Stimulated activated CD8-positive, alpha-beta memory T cell treated with anti-CD3 and anti-CD28 coated beads, Interleukin-12 subunit alpha, Interleukin-12 subunit beta, amount 100 ng/mL, for 4 hours (primary cell): ENCODE measurements at regions not wholly inside any gene's neighbourhood (a gene's known extent, or its start where the extent isn't known, plus 50 kb on each side); places are given as distances from the start of the nearest gene placed in this dataset.

Experiments
- DNase-seq: peaks from one replicate; pipeline ENCODE4 v3.0.0-alpha.2; 2020; ENCODE audit warnings: low read depth

DNA sequence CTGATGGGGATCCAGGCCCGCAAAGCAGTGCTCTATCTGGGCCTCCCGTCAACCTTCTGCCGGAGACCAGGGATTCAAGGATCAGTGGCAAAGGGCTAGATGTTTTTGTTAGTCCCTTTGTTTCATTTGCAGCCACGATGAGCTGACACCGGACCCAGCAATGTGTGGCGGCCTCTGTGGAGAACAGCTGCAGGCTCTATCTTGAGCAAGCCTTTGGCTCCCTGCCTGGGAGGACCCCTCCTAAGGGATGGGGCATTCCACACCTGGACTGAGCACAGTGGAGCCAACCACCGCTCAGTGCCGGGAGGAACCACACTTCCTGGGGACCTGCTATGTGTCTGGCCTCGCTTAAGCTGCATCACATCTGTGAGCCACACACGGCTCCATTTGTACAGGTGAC, 215.8 kb downstream of the RBFOX3 start:
- DNase-seq: no peak

DNA sequence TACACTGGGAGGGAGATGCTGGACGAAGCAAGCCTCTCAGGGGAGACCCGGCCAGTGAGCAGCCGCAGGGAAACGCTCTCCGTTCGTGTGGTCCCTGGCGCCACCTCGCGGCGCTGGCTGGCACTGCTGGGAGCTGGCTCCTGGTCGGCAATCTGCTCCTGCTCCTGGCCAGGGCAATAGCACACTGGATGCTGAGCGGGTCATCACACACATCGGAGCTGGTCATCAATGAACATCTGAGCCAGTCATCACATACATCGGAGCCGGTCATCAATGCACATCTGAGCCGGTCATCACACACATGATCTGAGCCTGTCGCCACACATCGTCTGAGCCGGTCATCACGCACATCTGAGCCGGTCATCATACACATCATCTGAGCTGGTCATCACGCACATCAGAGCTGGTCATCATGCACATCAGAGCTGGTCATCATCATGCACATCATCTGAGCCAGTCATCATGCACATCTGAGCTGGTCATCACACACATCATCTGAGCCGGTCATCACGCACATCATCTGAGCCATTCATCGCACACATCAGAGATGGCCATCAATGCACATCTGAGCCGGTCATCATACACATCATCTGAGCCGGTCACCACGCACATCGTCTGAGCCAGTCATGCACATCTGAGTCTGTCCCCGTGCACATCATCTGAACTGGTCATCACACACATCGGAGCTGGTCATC, 217.3 kb downstream of the RBFOX3 start:
- peak; percentile 23 for DNase-seq

DNA sequence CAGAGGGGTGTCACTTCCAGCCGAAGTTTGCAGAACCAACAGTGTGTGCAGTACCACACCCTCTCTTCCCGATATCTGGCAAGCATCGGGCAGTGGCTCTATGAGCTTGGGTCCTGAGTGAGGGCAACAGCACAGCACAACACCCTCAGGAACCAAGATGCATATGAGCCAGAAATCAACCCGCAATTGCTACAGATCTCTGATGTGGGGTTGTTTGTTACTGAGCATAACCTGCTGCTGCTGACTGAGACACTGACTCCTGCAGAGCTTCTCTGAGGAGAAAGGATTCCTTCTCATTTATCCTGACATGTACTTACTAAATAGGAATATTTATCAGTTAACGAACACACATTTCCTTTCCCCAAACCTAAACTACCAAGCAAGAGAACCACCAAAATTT, 218.3 kb downstream of the RBFOX3 start:
- no peak for DNase-seq

DNA sequence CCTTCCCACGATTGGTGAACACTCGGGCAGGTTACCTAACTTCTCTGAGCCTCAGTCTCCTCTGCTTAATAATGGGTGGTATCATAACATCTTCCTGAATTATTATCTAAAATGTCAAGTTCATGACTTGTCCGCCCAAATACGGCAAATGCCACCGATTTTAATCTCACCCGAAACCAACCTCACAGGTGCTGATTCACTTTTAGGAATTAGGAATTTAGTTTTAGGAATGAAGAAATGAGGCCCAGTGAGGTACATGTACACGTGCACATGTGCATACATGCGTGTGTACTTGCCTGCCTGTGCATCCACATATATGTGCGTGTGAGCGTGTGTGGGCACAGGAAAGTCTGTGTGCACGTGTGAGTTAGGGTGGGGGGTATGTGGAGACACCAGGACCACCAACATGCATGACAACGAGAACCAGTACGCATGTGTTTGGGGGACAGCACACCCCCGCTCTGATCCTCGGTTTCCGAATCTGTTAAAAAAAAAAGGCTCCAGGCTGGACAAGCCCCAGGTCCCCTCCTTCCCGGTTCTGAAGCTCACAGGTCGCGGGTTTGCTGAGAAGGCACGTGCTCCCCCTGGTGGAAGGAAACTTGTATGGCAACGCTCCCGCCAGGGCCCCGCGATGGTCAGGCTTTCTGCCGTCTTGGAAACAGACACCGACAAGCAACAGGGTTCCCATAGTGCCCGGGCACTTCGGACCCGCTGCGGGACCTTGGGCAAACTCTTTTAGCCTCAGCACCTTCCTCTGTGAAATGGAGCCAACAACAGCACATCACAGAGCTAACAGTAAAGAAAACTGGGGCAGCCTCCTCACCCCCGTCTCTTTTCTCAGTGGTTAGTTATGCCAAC, 219.2 kb downstream of the RBFOX3 start:
- DNase-seq: peak; percentile 28

DNA sequence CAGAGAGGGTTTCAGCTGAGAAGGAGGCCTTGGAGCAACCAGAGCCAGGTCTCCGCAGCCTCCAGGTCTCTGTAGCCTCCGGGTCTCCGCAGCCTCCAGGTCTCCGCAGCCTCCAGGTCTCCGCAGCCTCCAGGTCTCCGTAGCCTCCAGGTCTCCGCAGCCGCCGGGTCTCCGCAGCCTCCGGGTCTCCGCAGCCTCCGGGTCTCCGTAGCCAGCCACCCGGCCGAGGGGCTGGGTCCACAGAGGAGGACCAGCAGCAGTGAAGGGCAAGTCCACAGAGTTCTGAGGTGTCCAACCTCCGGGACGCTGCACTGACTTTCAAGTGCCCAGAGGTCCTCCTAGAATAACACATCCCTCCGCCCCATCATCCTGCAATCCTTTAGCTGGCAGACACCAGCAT, 221.0 kb downstream of the RBFOX3 start:
- no peak for DNase-seq

DNA sequence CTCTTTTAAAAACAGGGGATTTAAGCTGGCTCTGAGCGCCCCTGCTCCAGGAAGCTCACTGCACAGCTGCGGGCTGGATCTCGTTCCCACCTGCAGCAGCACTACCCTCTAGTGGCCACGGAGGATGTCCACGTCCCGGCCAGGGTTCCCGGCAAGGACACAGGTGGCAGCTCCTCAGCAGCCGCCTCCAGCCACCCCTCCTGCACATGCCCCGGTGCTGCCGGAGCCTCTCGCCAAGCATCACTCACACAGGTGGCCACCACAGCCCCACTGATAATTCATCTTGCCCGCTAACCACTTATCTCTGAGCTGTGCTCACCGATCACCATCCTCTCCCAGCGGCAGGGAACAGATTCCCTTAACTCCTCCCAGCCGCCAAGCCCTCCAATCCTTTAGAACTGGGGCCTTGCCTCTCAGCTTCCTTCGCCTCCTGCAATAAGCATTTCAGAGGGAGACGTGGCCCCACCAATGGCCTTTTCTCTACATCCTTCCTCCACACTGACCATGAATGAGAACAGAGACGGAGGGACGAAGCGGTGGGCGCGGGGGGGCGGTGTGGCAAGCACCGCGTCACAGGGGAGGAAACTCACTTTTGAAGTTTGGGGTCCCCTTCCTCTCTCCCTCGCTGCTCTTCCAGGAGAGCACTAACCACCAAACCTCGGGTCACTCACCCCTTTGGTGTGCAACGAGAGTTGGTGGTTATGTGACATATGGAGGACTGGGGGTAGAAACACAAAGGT, 222.1 kb downstream of the RBFOX3 start:
- DNase-seq: no peak

DNA sequence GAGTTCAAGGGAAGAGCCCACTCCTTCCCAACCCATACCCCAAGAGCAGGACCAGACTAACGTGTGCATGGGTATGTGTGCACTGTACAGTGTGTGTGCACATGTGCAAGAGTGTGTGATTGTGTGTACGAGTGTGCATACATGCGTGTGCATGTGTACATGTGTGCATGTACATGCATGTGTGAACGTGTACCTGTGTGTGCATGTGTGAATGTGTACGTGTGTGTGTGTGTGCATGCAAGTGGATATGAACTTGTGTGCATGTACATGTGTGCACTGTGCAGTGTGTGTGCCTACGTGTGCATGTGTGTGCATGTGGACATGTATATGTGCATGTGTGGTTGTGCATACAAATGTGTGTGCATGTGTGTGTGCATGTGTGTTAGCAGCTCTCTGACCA, 223.1 kb downstream of the RBFOX3 start:
- no peak for DNase-seq

DNA sequence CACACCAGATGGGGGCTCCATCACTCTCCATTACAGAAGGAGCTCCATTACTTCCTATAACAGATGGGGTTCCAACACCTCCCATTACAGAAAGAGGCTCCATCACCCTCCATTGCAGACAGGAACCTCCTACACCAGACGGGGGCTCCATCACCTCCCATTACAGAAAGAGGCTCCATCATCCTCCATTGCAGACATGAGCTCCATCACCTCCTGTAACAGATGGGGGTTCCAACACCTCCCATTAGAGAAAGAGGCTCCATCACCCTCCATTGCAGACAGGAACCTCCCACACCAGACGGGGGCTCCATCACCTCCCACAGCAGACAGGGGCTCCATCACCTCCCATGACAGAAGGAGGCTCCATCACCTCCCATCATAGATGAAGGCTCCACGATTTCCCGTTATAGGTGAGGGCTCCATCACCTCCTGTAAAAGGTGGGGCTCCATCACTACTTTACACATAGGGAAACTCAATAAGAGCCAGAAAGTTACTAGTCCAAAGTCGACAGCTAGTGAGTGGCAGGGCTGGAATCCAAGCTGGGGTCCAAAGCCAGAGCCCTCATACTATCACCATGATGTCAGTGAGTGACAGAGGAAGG, 224.8 kb downstream of the RBFOX3 start:
- DNase-seq: no peak

DNA sequence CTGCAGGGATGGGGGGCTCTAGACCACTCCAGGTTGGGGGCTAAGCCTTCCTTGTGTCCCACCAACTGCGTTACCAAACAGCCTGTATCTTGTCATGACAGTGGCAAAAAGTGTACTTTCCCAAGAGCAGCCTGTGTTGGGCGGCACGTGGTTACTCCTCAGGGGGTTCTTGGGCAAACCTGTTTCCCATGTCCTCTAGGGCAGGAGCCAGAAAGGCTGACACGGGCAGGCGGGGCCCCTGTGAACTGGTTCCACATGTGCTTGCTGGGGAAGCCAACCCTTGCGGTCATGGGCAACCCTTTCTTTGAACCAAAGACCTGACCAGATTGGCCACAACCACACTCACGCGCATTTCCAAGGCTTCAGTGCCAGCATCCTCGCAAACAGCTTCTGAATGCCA, 228.5 kb downstream of the RBFOX3 start:
- no peak for DNase-seq

DNA sequence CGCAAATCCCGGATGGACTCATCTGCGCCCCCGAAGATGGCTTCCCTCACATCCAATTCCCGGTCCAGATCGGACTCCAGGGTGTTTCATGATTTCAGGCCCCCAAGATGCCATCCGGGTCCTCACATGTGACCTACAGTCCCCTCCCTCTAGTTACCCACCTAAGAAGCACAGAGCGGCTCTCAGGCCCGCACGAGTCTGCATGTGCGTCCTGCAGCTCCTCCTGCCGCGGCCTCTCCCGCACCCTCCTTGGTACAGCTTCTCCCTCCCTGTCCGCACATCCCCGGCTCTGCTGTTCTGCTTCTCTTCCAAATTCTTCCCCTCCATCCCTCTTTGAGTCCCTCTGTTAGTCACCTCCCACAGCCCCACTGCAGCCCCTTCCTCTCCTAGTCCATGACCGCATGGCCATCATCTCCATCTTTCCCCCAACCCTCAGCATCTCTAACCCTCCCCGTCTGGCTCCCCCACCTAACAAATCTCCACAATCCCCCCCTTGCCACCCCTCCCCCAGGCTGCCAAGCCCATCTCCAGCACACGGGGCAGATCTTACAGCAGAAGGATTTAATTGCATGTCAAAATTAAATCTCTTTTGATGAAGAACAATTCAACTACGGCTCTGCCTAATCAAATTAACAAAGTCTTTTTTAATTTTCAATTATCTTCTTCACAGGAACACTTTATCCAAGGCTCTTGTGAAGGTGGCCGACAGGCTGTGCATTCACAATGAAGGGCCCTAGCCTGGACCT, 231.0 kb downstream of the RBFOX3 start:
- DNase-seq: no peak

DNA sequence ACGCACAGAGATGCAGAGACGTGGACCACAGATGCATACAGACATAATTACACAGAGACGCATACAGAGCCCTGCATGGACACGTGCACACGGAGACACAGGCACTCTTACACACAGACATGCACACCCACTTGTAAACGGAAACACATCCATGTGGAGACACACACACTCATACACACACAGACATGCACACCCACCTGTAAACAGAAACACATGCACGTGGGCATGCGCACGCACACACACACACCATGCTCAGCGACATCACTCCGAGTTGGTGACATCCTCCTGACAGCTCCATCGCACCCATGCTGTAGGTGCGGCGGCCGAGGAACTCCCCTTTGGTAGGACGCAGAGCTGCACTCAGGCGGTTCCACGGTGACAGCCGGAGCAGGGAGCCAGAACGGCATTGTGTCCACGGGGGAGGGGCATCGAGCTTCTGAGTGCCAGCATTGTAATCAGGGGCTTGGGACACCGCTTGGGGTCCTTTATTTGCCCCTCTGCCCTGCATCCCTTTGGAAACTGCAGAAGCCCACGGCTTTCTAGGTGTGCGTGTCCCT, 233.5 kb downstream of the RBFOX3 start:
- DNase-seq: no peak

DNA sequence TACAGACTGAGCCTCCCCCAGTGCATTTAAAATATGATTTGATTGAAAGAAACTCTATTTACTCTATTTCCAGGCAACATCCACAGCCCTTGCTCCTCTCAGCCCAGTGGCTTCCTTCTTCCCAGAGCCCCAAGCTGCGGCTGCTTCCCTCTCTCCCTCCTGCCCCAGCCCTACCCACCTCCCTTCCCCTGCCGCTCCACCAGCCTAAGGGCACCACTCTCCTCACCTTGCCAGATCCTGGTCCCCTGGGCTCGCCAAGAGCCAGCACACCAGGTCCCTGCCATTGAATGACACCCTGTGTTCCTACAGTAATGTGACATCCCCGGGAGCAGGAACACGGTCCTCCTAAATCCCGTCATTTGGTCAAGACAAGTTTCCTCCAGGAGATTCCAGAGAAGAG, 236.0 kb downstream of the RBFOX3 start:
- no peak for DNase-seq

DNA sequence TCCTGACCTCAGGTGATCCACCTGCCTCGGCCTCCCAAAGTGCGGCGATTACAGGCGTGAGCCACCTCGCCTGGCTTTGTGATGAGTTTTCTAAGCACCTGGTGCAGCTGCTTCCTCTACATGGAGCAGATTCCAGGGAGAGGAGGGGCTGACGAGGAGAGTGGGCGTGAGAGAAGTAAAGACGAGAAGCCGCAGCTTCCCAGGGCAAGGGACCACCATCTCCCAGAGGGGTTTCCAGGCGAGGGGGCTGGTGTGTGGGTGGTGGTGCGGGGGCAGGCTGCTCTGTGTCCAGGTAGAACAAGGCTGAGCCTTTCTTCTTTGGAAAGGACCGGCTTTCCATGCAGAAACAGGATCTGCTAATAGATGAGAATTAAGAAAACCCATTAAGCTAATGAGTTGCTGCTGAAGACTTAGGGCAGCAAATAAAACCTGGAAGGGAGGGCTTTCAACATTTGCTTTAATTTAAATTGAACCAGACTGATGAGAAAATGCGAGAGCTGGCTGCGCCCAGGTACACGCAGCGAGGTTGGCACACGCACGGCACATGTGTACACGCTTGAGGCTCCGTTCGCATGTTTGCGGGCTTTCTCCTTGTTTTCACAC, 236.7 kb downstream of the RBFOX3 start:
- no peak for DNase-seq

DNA sequence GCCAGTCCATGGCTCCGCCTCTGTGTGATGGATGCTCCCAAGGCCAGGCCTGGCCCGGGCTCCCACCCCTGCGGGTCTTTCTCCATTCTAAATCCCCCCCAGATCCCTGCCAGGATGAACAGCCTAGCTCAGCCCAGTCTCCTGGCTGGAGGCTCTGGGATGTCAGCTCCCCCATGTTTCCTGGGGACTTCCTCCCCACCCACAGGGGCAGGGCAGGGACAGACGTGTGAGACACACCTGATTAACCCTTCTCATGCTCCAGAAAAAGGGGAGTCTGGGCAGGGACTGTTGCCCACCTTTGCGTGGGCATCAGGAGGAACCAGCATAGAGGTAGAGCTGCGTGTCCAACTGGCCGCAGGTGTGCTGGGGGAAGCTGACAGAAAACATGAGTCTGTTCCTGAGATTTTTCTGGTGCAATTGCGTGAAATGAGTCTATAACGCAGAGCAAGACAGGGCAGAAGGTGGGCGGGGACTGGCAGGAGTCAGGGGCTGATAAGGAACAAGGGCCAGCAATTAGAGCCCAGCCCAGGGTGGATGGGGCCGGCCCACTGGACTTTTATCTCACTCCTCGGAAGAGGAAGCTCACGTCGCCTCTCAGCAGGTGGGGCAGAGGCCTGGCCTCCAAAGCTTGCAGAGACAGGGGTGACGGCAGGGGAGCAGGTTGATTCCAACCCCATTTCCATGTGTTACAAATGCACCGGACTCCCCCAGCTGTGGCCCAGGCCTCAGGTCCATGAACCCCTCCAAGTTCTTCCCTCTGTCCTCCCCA, 238.2 kb downstream of the RBFOX3 start:
- no peak for DNase-seq

DNA sequence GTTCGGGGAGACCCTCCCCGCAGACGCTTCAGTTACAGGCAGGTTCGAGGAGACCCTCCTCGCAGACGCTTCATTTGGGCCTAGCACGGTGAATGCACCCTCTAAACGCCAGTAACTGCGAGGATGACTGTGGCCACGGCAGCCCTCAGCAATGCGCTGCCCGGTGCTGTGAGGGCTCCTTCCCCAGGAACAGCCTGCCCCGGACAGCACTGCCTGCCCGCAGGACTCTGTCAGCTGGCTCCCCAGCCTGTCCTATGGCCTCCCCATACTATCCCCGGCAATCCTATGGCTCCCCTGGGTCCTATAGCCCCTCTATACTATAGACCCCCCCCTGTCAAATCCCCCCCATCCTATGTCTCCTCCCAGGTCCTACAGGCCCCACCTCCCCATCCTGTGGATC, 238.9 kb downstream of the RBFOX3 start:
- DNase-seq: no peak

DNA sequence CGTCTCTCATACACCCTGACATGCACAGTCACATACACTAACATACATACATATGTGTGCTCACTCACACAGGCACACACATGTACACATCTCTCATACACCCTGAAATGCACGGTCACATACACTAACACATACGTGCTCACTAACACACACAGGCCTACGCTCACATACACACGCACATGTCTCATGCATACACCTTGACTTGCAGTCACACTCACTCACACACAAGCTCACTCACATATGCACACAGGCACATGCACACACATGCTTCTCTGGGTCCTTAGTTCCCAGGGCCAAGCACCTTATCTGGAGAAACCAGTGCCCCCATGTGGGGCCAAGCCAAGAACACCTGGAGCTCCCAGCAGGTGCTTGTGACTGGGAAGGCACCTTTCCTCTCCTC, 240.3 kb downstream of the RBFOX3 start:
- DNase-seq: no peak

DNA sequence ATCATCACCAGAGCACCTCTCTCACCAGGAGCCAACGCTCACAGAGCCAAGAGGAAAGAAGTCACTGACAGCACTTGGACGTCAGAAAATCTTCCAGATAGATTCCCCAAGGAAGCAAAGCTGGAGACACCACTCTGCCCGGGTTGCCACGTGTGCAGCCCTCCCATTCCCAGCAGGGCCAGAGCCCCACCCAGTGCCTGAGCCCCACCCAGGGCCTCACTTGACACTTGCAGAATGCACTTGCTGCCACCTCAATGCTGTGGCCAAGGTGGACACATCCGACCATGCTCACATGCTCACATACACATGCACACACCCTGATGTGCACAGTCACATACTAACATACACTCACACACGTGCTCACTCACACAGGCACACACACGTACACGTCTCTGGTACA, 240.7 kb downstream of the RBFOX3 start:
- no peak for DNase-seq

DNA sequence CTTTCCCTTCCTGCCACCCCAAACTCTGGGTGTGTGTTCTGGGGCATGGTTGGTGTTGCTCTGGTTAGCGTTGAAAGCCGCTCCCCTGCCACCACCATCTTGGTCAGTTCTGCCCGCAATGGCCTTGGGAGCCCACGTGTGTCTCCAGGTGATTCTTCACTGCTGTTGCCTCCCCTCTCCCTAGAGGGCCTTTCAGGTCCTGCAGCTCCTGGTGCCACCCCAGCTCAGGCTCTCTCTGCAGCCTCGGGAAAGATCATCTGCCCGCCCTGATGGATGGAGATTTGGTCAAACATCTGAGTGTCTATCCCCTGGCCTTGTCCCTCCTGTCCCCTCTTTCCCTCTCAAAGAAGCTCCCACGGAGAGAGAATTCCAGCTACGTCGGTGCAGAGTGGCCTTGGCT, 241.3 kb downstream of the RBFOX3 start:
- DNase-seq: no peak

DNA sequence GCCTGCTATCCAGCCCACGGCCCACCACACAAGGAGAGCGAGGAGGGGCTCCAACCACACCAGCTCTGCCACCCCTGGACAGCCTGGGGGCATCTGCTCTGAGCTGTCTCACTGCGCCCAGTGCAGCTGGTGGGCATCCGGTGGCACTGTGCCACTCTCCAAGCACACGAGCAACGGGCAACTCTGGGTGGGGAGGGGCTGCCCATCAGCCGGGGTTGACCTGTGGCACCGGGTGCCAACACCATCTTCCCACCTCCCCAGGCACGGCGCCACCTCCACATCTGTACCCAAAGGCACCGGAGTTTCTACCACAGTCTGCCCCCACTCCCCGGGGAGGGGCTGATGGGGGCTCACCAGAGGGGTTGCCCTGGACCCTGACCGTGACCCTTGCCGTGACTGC, 241.8 kb downstream of the RBFOX3 start:
- DNase-seq: no peak

DNA sequence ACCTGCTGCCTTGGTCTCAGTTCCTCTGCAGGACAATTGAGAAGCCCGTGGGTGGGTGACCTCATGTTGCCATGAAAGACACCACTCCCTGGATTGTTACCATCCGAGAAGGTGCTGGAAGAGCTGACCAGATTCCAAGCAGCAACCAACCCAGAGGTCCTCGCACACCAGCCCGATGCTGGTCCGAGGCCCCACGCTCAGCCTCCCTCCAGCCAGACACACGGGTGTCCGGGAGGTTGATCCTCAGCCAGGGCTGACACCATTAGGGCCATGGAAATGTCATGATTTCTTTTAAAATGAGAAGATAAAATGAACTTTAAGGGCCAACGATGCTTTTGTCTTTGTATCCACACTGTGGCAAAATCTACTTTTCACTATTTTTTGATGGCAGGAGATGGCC, 242.3 kb downstream of the RBFOX3 start:
- no peak for DNase-seq
